SU-DHL-6 (cell line): ENCODE measurements at regions not wholly inside any gene's neighbourhood (a gene's known extent, or its start where the extent isn't known, plus 50 kb on each side); places are given as distances from the start of the nearest gene placed in this dataset.

Experiments used
- H2AFZ ChIP-seq: fragments of 200-600 bp; sonication (generic); 2 replicates; pipeline ENCODE4 v1.6.1; 2014; ENCODE audit warnings: low read depth, mild to moderate bottlenecking, moderate library complexity, mixed read lengths, antibody characterized with exemption, low read length; ENCODE audit not compliant: severe bottlenecking
- H3F3A ChIP-seq: fragments of 200-600 bp; shearing (Covaris generic); 2 replicates; pipeline ENCODE4 v1.6.0; 2016; ENCODE audit warnings: antibody characterized with exemption, mild to moderate bottlenecking; ENCODE audit not compliant: insufficient read depth
- H3K27ac ChIP-seq: fragments of 200-600 bp; sonication (generic); 2 replicates; pipeline ENCODE4 v1.5.1; 2016; ENCODE audit warnings: low read depth, mild to moderate bottlenecking, low read length, moderate library complexity, mixed read lengths
- H3K27me3 ChIP-seq: fragments of 200-600 bp; sonication (generic), shearing (Covaris generic); 2 replicates; pipeline ENCODE4 v1.6.0; 2014; ENCODE audit warnings: mild to moderate bottlenecking, low read length
- H3K36me3 ChIP-seq: fragments of 200-600 bp; sonication (generic); 2 replicates; pipeline ENCODE4 v1.6.1; 2014; ENCODE audit warnings: mild to moderate bottlenecking, low read length, mixed read lengths
- H3K4me2 ChIP-seq: fragments of 300-600, 200-600 bp; shearing (Covaris generic), sonication (generic); 2 replicates; pipeline ENCODE4 v1.6.0; 2014; ENCODE audit warnings: low read length, low read depth, mild to moderate bottlenecking; ENCODE audit not compliant: poor library complexity, severe bottlenecking
- H3K4me3 ChIP-seq: fragments of 200-600 bp; sonication (generic); 2 replicates; pipeline ENCODE4 v1.5.1; 2014; ENCODE audit warnings: antibody characterized with exemption, low read length, mild to moderate bottlenecking, mixed read lengths; ENCODE audit not compliant: insufficient read depth, poor library complexity, severe bottlenecking
- H3K79me2 ChIP-seq: fragments of 200-600 bp; sonication (generic); 2 replicates; pipeline ENCODE4 v1.6.1; 2014; ENCODE audit warnings: mild to moderate bottlenecking, low read length, moderate library complexity; ENCODE audit not compliant: insufficient read depth
- H3K9ac ChIP-seq: fragments of 200-600 bp; sonication (generic); 2 replicates; pipeline ENCODE4 v1.7.0; 2014; ENCODE audit warnings: mild to moderate bottlenecking, low read length
- H3K9me2 ChIP-seq: fragments of 200-600 bp; sonication (generic); replicated peaks from 2 replicates; pipeline ENCODE4 v1.6.1; 2014; ENCODE audit warnings: low read length; ENCODE audit not compliant: insufficient read depth
- H3K9me3 ChIP-seq: fragments of 200-600 bp; sonication (generic); 2 replicates; pipeline ENCODE4 v1.6.1; 2014; ENCODE audit warnings: low read length, mixed read lengths; ENCODE audit not compliant: insufficient read depth
- H4K20me1 ChIP-seq: fragments of 200-600 bp; sonication (generic); 2 replicates; pipeline ENCODE4 v1.6.1; 2014; ENCODE audit warnings: low read depth, mild to moderate bottlenecking, antibody characterized with exemption, low read length, moderate library complexity, mixed read lengths
- CTCF ChIP-seq: fragments of 200-600 bp; sonication (generic); IDR thresholded peaks from one replicate; pipeline ENCODE4 v1.5.1; 2017; ENCODE audit warnings: antibody characterized with exemption, mild to moderate bottlenecking, low read length, moderate library complexity; ENCODE audit not compliant: insufficient read depth, poor library complexity, severe bottlenecking
- EZH2phosphoT487 ChIP-seq: fragments of 200-600 bp; sonication (generic), shearing (Covaris generic); conservative IDR thresholded peaks from 2 replicates; pipeline ENCODE4 v1.6.1; 2018; ENCODE audit warnings: mild to moderate bottlenecking, antibody characterized with exemption, low read length, moderate library complexity, mixed read lengths

- H3K79me2 ChIP-seq: no peaks in the 10 kb centered on the region
- no peaks in the 10 kb centered on the region for H3K9me3 ChIP-seq
- no peak overlapping the region for H3K27ac ChIP-seq
- no peaks in the 10 kb centered on the region for H3F3A ChIP-seq
- H3K9me2 ChIP-seq: no peaks in the 10 kb centered on the region
- no peaks in the 10 kb centered on the region for H3K36me3 ChIP-seq
- H2AFZ ChIP-seq: no peak overlapping the region
- no peaks in the 10 kb centered on the region for H3K27me3 ChIP-seq
- no peak overlapping the region for H3K9ac ChIP-seq
- H3K4me2 ChIP-seq: no peak overlapping the region
- H4K20me1 ChIP-seq: no peaks in the 10 kb centered on the region
- TF ChIP-seq CTCF: no peak
- TF ChIP-seq EZH2phosphoT487: no peak
- H3K4me3 ChIP-seq: no peak overlapping the region
Observed at GRCh38 chr14:47863441-47863840, 188.0 kb upstream of the MDGA2 start.

GRCh38 chr14:47857646-47858045 is 182.2 kb upstream of the MDGA2 start:
- no peaks in the 10 kb centered on the region for H3K79me2 ChIP-seq
- H2AFZ ChIP-seq: peak overlapping the region; percentile 73
- H3K27ac ChIP-seq: no peak overlapping the region
- H3K4me3 ChIP-seq: no peak overlapping the region
- no peaks in the 10 kb centered on the region for H4K20me1 ChIP-seq
- H3K4me2 ChIP-seq: peak overlapping the region; percentile 18
- H3K9me2 ChIP-seq: no peaks in the 10 kb centered on the region
- TF ChIP-seq EZH2phosphoT487 (no peak), CTCF (no peak)
- H3K9me3 ChIP-seq: no peaks in the 10 kb centered on the region
- no peaks in the 10 kb centered on the region for H3F3A ChIP-seq
- no peak overlapping the region for H3K9ac ChIP-seq
- no peaks in the 10 kb centered on the region for H3K27me3 ChIP-seq
- no peaks in the 10 kb centered on the region for H3K36me3 ChIP-seq

- Histone ChIP-seq H3K27ac (no peak overlapping the region), H3K79me2 (no peaks in the 10 kb centered on the region), H3K9ac (no peak overlapping the region), H2AFZ (no peak overlapping the region), H3F3A (no peaks in the 10 kb centered on the region), H3K36me3 (no peaks in the 10 kb centered on the region), H3K9me3 (no peaks in the 10 kb centered on the region), H3K4me3 (no peak overlapping the region), H4K20me1 (no peaks in the 10 kb centered on the region), H3K4me2 (no peak overlapping the region), H3K9me2 (no peaks in the 10 kb centered on the region), H3K27me3 (no peaks in the 10 kb centered on the region)
- TF ChIP-seq EZH2phosphoT487 (no peak), CTCF (no peak)
Observed at GRCh38 chr14:47852278-47852677, 176.9 kb upstream of the MDGA2 start.
